ENCODE measurements at regions not wholly inside any gene's neighbourhood (a gene's known extent, or its start where the extent isn't known, plus 50 kb on each side); places are given as distances from the start of the nearest gene placed in this dataset.

GRCh38 chr18:55096263-55096951, 137.1 kb upstream of the CCDC68 start:
- Histone ChIP-seq H3K4me1 (peaks cover 0 to 17% (median 8%) of the 10 kb centered on the region in 9 donors), H3K27ac (peak overlapping the region in 1 of 10 donors; percentile 30), H3K4me3 (no peak overlapping the region), H3K36me3 (no peaks in the 10 kb centered on the region), H3K27me3 (no peaks in the 10 kb centered on the region), H3K9me3 (no peaks in the 10 kb centered on the region)
- ATAC-seq (peak in 7 of 8 donors; percentile 38 to 89 (median 86)), DNase-seq (peak in 1 of 2 donors; percentile 16)
- intact Hi-C loops (cut with DNase I): loop anchor here in 7 of 10 donors (2.0 to 10.0 kb wide), 8 partner anchors 118 to 1478 kb away; no protein-coding TSS in a partner anchor
- TF ChIP-seq, protein P1, sequence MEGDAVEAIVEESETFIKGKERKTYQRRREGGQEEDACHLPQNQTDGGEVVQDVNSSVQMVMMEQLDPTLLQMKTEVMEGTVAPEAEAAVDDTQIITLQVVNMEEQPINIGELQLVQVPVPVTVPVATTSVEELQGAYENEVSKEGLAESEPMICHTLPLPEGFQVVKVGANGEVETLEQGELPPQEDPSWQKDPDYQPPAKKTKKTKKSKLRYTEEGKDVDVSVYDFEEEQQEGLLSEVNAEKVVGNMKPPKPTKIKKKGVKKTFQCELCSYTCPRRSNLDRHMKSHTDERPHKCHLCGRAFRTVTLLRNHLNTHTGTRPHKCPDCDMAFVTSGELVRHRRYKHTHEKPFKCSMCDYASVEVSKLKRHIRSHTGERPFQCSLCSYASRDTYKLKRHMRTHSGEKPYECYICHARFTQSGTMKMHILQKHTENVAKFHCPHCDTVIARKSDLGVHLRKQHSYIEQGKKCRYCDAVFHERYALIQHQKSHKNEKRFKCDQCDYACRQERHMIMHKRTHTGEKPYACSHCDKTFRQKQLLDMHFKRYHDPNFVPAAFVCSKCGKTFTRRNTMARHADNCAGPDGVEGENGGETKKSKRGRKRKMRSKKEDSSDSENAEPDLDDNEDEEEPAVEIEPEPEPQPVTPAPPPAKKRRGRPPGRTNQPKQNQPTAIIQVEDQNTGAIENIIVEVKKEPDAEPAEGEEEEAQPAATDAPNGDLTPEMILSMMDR (IDR thresholded peaks at IDR 0.05): peak in 8 of 9 donors; percentile 11 to 62 (median 42)
- 64 to 70% methylated on average over 10 of the region's 10 CpGs for WGBS, 2 donors

GRCh38 chr18:55095584-55095983, 136.3 kb upstream of the CCDC68 start:
- TF ChIP-seq, protein P1 (IDR thresholded peaks at IDR 0.05): no peak

DNA sequence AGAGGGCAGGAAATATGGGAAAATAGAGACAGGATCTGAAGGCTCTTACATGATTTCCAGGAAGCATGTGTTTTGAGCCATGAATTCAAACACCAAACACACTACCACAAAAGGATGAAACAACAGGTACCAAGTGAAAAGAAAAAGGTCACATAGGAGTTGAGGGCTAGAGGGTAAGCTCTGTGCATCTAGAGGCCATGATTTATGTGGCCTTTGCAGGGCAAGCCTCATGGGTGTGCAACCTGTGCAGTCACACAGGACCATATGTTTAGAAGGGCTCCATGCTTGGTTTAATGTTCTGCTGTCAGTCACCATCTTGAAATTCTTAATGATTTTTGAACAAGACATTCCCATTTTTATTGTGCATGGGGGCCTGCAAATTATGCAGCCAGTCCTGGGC, 134.5 kb upstream of the CCDC68 start:
- ATAC-seq: no peak
- Histone ChIP-seq H3K27ac (no peak overlapping the region), H3K36me3 (no peaks in the 10 kb centered on the region), H3K9me3 (no peaks in the 10 kb centered on the region), H3K4me3 (no peak overlapping the region), H3K27me3 (no peaks in the 10 kb centered on the region), H3K4me1 (peaks cover 0 to 16% (median 6%) of the 10 kb centered on the region in 9 donors)
- intact Hi-C loops (cut with DNase I): loop anchor here in 6 of 10 donors (10.0 kb wide), 5 partner anchors 121 to 1481 kb away; no protein-coding TSS in a partner anchor
- TF ChIP-seq, protein P1 (IDR thresholded peaks at IDR 0.05): no peak
- no peak for DNase-seq

More at GRCh38 chr18:55095584-55095983, 136.3 kb upstream of the CCDC68 start:
- intact Hi-C loops (cut with DNase I): loop anchor here in 7 of 10 donors (5.0 to 10.0 kb wide), 7 partner anchors 119 to 1479 kb away; no protein-coding TSS in a partner anchor
- Histone ChIP-seq H3K4me1 (peaks cover 0 to 15% (median 7%) of the 10 kb centered on the region in 9 donors), H3K4me3 (no peak overlapping the region), H3K27me3 (no peaks in the 10 kb centered on the region), H3K36me3 (no peaks in the 10 kb centered on the region), H3K27ac (no peak overlapping the region), H3K9me3 (no peaks in the 10 kb centered on the region)
- WGBS, 2 donors: 80% methylated on average over 3 of the region's 3 CpGs
- ATAC-seq (no peak), DNase-seq (no peak)

- no peak overlapping the region for H3K4me3 ChIP-seq
- no peaks in the 10 kb centered on the region for H3K27me3 ChIP-seq
- H3K27ac ChIP-seq: no peak overlapping the region
- DNase-seq: no peak
- H3K4me1 ChIP-seq: peaks cover 0 to 21% (median 7%) of the 10 kb centered on the region in 9 donors
- no peak for ATAC-seq
- TF ChIP-seq, protein P1 (IDR thresholded peaks at IDR 0.05): no peak
- H3K9me3 ChIP-seq: no peaks in the 10 kb centered on the region
- intact Hi-C loops (cut with DNase I): loop anchor here in 6 of 10 donors (10.0 kb wide), 5 partner anchors 122 to 1482 kb away; no protein-coding TSS in a partner anchor
- H3K36me3 ChIP-seq: no peaks in the 10 kb centered on the region
Measured at GRCh38 chr18:55093295-55093694, 134.0 kb upstream of the CCDC68 start.
